GM12878 (cell line): ENCODE measurements at regions not wholly inside any gene's neighbourhood (a gene's known extent, or its start where the extent isn't known, plus 50 kb on each side); places are given as distances from the start of the nearest gene placed in this dataset.

Experiments used
- ATAC-seq: fragments of 200-7000 bp; cut with Tn5 transposase; 3 replicates; pipeline ENCODE4 v1.9.1; 2020; ENCODE audit warnings: mild to moderate bottlenecking, moderate library complexity
- BruUV-seq: library from RNA; stranded (reverse); fragments of 400-500 nt; replicated peaks from 2 replicates; lab custom pipeline; 2021; lab: Mats Ljungman, UMichigan
- CTCF ChIA-PET: fragments of 300-600 bp; sonication (Branson Sonifier 250); formaldehyde crosslinking; extraction: SDS; loops from one replicate; lab custom pipeline; 2021; ENCODE audit warnings: inconsistent platforms; lab: Yijun Ruan, JAX
- POLR2A ChIA-PET: fragments of 350-600 bp; formaldehyde crosslinking; extraction: SDS; loops from one replicate; lab custom pipeline; 2021; ENCODE audit warnings: inconsistent platforms; lab: Charles Lee
- RAD21 ChIA-PET: fragments of 300-600 bp; sonication (Branson Sonifier 250); formaldehyde crosslinking; loops from one replicate; lab custom pipeline; 2023; ENCODE audit warnings: antibody characterized with exemption; ENCODE audit not compliant: unreplicated experiment; lab: Charles Lee
- SMC1A ChIA-PET: fragments of 300-600 bp; sonication (Branson Sonifier 250); formaldehyde crosslinking; loops from one replicate; lab custom pipeline; 2023; ENCODE audit not compliant: unreplicated experiment, uncharacterized antibody; lab: Charles Lee
- DNase-seq: peaks from one replicate; pipeline ENCODE4 v3.0.0-alpha.2; 2011; ENCODE audit warnings: low read depth, low spot score
- FAIRE-seq: peaks from 3 replicates; lab custom pipeline; 2011; peaks lifted over from hg19 to GRCh38; lab: Jason Lieb, UNC
- H2AFZ ChIP-seq: 2 replicates; pipeline ENCODE4 v1.6.0; 2011; ENCODE audit warnings: low read depth, low read length, control low read depth; ENCODE audit not compliant: control insufficient read depth
- H3K27ac ChIP-seq: 2 replicates; pipeline ENCODE4 v1.5.1; 2011; ENCODE audit warnings: control low read depth; ENCODE audit not compliant: control insufficient read depth, insufficient read depth
- H3K27me3 ChIP-seq, 2 experiments: replicated peaks in 1 of 2; 2 replicates each; pipeline versions ENCODE4 v1.6.0 to v1.6.1; 2011; ENCODE audit warnings: low read length in 1 of 2; ENCODE audit not compliant: control insufficient read depth in 2 of 2, insufficient read depth in 2 of 2
- H3K36me3 ChIP-seq, 2 experiments: 2 replicates each; pipeline ENCODE4 v1.5.1; 2011; ENCODE audit warnings: low read length in 1 of 2; ENCODE audit not compliant: control insufficient read depth in 2 of 2, insufficient read depth in 2 of 2
- H3K4me1 ChIP-seq: 2 replicates; pipeline ENCODE4 v1.6.1; 2011; ENCODE audit warnings: mild to moderate bottlenecking, low read length, moderate library complexity, mixed read lengths; ENCODE audit not compliant: control insufficient read depth, insufficient read depth
- H3K4me2 ChIP-seq: 2 replicates; pipeline ENCODE4 v1.6.0; 2011; ENCODE audit warnings: control low read depth; ENCODE audit not compliant: control insufficient read depth, insufficient read depth
- H3K4me3 ChIP-seq: fragments of 200-600 bp; sonication (generic); 2 replicates; pipeline ENCODE4 v1.5.1; 2016
- H3K79me2 ChIP-seq: 2 replicates; pipeline ENCODE4 v1.6.0; 2011; ENCODE audit warnings: low read length; ENCODE audit not compliant: control insufficient read depth, insufficient read depth
- H3K9ac ChIP-seq: 2 replicates; pipeline ENCODE4 v1.8.0; 2011; ENCODE audit warnings: low read length, control low read depth, mixed read lengths; ENCODE audit not compliant: control insufficient read depth, insufficient read depth
- H3K9me3 ChIP-seq: replicated peaks from 3 replicates; pipeline ENCODE4 v1.5.1; 2011; ENCODE audit warnings: mild to moderate bottlenecking, low read length; ENCODE audit not compliant: control insufficient read depth, insufficient read depth
- H4K20me1 ChIP-seq: 2 replicates; pipeline ENCODE4 v1.6.0; 2011; ENCODE audit not compliant: control insufficient read depth, insufficient read depth
- CREB1 ChIP-seq: IDR thresholded peaks from 2 replicates; pipeline ENCODE4 v1.6.1; 2012; ENCODE audit warnings: low read depth, mild to moderate bottlenecking, inconsistent platforms
- LARP7 ChIP-seq: fragments of 450-650 bp; IDR thresholded peaks from 2 replicates; pipeline ENCODE4 v1.6.1; 2017; ENCODE audit warnings: mild to moderate bottlenecking
- RAD51 ChIP-seq: fragments of 450-650 bp; IDR thresholded peaks from 2 replicates; pipeline ENCODE4 v1.6.1; 2016; ENCODE audit warnings: moderate library complexity, mild to moderate bottlenecking, inconsistent platforms
- YY1 ChIP-seq: IDR thresholded peaks from 2 replicates; pipeline ENCODE4 v1.6.1; 2011; ENCODE audit warnings: low read depth, mild to moderate bottlenecking, low read length
- ZNF687 ChIP-seq: fragments of 450-650 bp; IDR thresholded peaks from 2 replicates; pipeline ENCODE4 v1.6.1; 2017; ENCODE audit warnings: mild to moderate bottlenecking, moderate library complexity
- WGBS: methylation state at CpG from one replicate; pipeline ENCODE4 v1.1.6; 2016; ENCODE audit warnings: low lambda C conversion rate; ENCODE audit not compliant: insufficient replicate concordance, insufficient coverage; ENCODE audit errors: missing lambda C conversion rate; 5-methylcytosine and 5-hydroxymethylcytosine counted together
- in situ Hi-C: fragments of 300-500 bp; cut with MboI; formaldehyde crosslinking; loops from 9 replicates; pipeline ENCODE4 v1.14.3; 2018; ENCODE audit warnings: mixed read lengths
- intact Hi-C: fragments of 100-400 bp; cut with micrococcal nuclease; formaldehyde crosslinking; loops from one replicate; pipeline ENCODE4 v1.14.2; 2022; ENCODE audit not compliant: unreplicated experiment

- no peak for TF ChIP-seq CREB1
These were observed 300.4 kb downstream of the C6orf118 start (continued) for GRCh38 chr6:165008971-165009370.

GRCh38 chr6:165002866-165003265 is 306.5 kb downstream of the C6orf118 start:
- ChIA-PET POLR2A (no interaction called here), RAD21 (no interaction called here), SMC1A (no interaction called here), CTCF (no interaction called here)
- Histone ChIP-seq H3K36me3 (no peaks in the 10 kb centered on the region), H3K4me2 (no peak overlapping the region), H3K9me3 (no peaks in the 10 kb centered on the region), H3K4me1 (no peaks in the 10 kb centered on the region), H3K79me2 (no peaks in the 10 kb centered on the region), H3K9ac (no peak overlapping the region), H3K27ac (no peak overlapping the region), H4K20me1 (no peaks in the 10 kb centered on the region), H3K27me3 (no peaks in the 10 kb centered on the region), H2AFZ (no peak overlapping the region), H3K4me3 (no peak overlapping the region)
- intact Hi-C loops, result no loop called here
- 27% methylated on average over 11 of the region's 11 CpGs for WGBS
- FAIRE-seq (no peak), ATAC-seq (no peak), DNase-seq (no peak)
- in situ Hi-C loops, result no loop called here
- BruUV-seq, result no TSS peak
- no peak for TF ChIP-seq RAD51
- TF ChIP-seq ZNF687, result no peak
- TF ChIP-seq YY1, result no peak
- no peak for TF ChIP-seq LARP7
